GM12878 (cell line): ENCODE measurements at regions not wholly inside any gene's neighbourhood (a gene's known extent, or its start where the extent isn't known, plus 50 kb on each side); places are given as distances from the start of the nearest gene placed in this dataset.

ENCODE experiments used
- ATAC-seq: fragments of 200-7000 bp; cut with Tn5 transposase; 3 replicates; pipeline ENCODE4 v1.9.1; 2020; ENCODE audit warnings: mild to moderate bottlenecking, moderate library complexity
- BruUV-seq: library from RNA; stranded (reverse); fragments of 400-500 nt; replicated peaks from 2 replicates; lab custom pipeline; 2021; lab: Mats Ljungman, UMichigan
- CTCF ChIA-PET: fragments of 300-600 bp; sonication (Branson Sonifier 250); formaldehyde crosslinking; extraction: SDS; loops from one replicate; lab custom pipeline; 2021; ENCODE audit warnings: inconsistent platforms; lab: Yijun Ruan, JAX
- POLR2A ChIA-PET: fragments of 350-600 bp; formaldehyde crosslinking; extraction: SDS; loops from one replicate; lab custom pipeline; 2021; ENCODE audit warnings: inconsistent platforms; lab: Charles Lee
- RAD21 ChIA-PET: fragments of 300-600 bp; sonication (Branson Sonifier 250); formaldehyde crosslinking; loops from one replicate; lab custom pipeline; 2023; ENCODE audit warnings: antibody characterized with exemption; ENCODE audit not compliant: unreplicated experiment; lab: Charles Lee
- SMC1A ChIA-PET: fragments of 300-600 bp; sonication (Branson Sonifier 250); formaldehyde crosslinking; loops from one replicate; lab custom pipeline; 2023; ENCODE audit not compliant: unreplicated experiment, uncharacterized antibody; lab: Charles Lee
- DNase-seq: peaks from one replicate; pipeline ENCODE4 v3.0.0-alpha.2; 2011; ENCODE audit warnings: low read depth, low spot score
- FAIRE-seq: peaks from 3 replicates; lab custom pipeline; 2011; peaks lifted over from hg19 to GRCh38; lab: Jason Lieb, UNC
- H2AFZ ChIP-seq: 2 replicates; pipeline ENCODE4 v1.6.0; 2011; ENCODE audit warnings: low read depth, low read length, control low read depth; ENCODE audit not compliant: control insufficient read depth
- H3K27ac ChIP-seq: 2 replicates; pipeline ENCODE4 v1.5.1; 2011; ENCODE audit warnings: control low read depth; ENCODE audit not compliant: control insufficient read depth, insufficient read depth
- H3K27me3 ChIP-seq, 2 experiments: replicated peaks in 1 of 2; 2 replicates each; pipeline versions ENCODE4 v1.6.0 to v1.6.1; 2011; ENCODE audit warnings: low read length in 1 of 2; ENCODE audit not compliant: control insufficient read depth in 2 of 2, insufficient read depth in 2 of 2
- H3K36me3 ChIP-seq, 2 experiments: 2 replicates each; pipeline ENCODE4 v1.5.1; 2011; ENCODE audit warnings: low read length in 1 of 2; ENCODE audit not compliant: control insufficient read depth in 2 of 2, insufficient read depth in 2 of 2
- H3K4me1 ChIP-seq: 2 replicates; pipeline ENCODE4 v1.6.1; 2011; ENCODE audit warnings: mild to moderate bottlenecking, low read length, moderate library complexity, mixed read lengths; ENCODE audit not compliant: control insufficient read depth, insufficient read depth
- H3K4me2 ChIP-seq: 2 replicates; pipeline ENCODE4 v1.6.0; 2011; ENCODE audit warnings: control low read depth; ENCODE audit not compliant: control insufficient read depth, insufficient read depth
- H3K4me3 ChIP-seq: fragments of 200-600 bp; sonication (generic); 2 replicates; pipeline ENCODE4 v1.5.1; 2016
- H3K79me2 ChIP-seq: 2 replicates; pipeline ENCODE4 v1.6.0; 2011; ENCODE audit warnings: low read length; ENCODE audit not compliant: control insufficient read depth, insufficient read depth
- H3K9ac ChIP-seq: 2 replicates; pipeline ENCODE4 v1.8.0; 2011; ENCODE audit warnings: low read length, control low read depth, mixed read lengths; ENCODE audit not compliant: control insufficient read depth, insufficient read depth
- H3K9me3 ChIP-seq: replicated peaks from 3 replicates; pipeline ENCODE4 v1.5.1; 2011; ENCODE audit warnings: mild to moderate bottlenecking, low read length; ENCODE audit not compliant: control insufficient read depth, insufficient read depth
- H4K20me1 ChIP-seq: 2 replicates; pipeline ENCODE4 v1.6.0; 2011; ENCODE audit not compliant: control insufficient read depth, insufficient read depth
- NKRF ChIP-seq: fragments of 450-650 bp; conservative IDR thresholded peaks from 2 replicates; pipeline ENCODE4 v1.6.1; 2017; ENCODE audit warnings: mild to moderate bottlenecking, moderate library complexity
- REST ChIP-seq: IDR thresholded peaks from 2 replicates; pipeline ENCODE4 v1.6.1; 2012; ENCODE audit warnings: mild to moderate bottlenecking, low read depth, low read length
- SPI1 ChIP-seq: IDR thresholded peaks from 2 replicates; pipeline ENCODE4 v1.6.1; 2011; ENCODE audit warnings: low read depth, mild to moderate bottlenecking, low read length, moderate library complexity, borderline replicate concordance; ENCODE audit not compliant: insufficient read depth
- SUZ12 ChIP-seq: fragments of 200-600 bp; sonication (generic); IDR thresholded peaks from one replicate; pipeline ENCODE4 v1.6.1; 2018; ENCODE audit warnings: antibody characterized with exemption, mild to moderate bottlenecking; ENCODE audit not compliant: unreplicated experiment
- ZBED1 ChIP-seq: IDR thresholded peaks from 2 replicates; pipeline ENCODE4 v1.6.1; 2016; ENCODE audit warnings: borderline replicate concordance
- ZNF687 ChIP-seq: fragments of 450-650 bp; IDR thresholded peaks from 2 replicates; pipeline ENCODE4 v1.6.1; 2017; ENCODE audit warnings: mild to moderate bottlenecking, moderate library complexity
- WGBS: methylation state at CpG from one replicate; pipeline ENCODE4 v1.1.6; 2016; ENCODE audit warnings: low lambda C conversion rate; ENCODE audit not compliant: insufficient replicate concordance, insufficient coverage; ENCODE audit errors: missing lambda C conversion rate; 5-methylcytosine and 5-hydroxymethylcytosine counted together
- in situ Hi-C: fragments of 300-500 bp; cut with MboI; formaldehyde crosslinking; loops from 9 replicates; pipeline ENCODE4 v1.14.3; 2018; ENCODE audit warnings: mixed read lengths
- intact Hi-C: fragments of 100-400 bp; cut with micrococcal nuclease; formaldehyde crosslinking; loops from one replicate; pipeline ENCODE4 v1.14.2; 2022; ENCODE audit not compliant: unreplicated experiment

GRCh38 chr7:68642727-68643126, 955.5 kb upstream of the AUTS2 start:
- SMC1A ChIA-PET, result interaction anchor here (0.6 kb wide), 1 partner anchor 249 kb away, joined by 3 read pairs; no protein-coding TSS in a partner anchor
- Histone ChIP-seq H3K4me2 (no peak overlapping the region), H3K9ac (no peak overlapping the region), H3K4me1 (no peaks in the 10 kb centered on the region)
- BruUV-seq, result no TSS peak
- POLR2A ChIA-PET, result no interaction called here
- TF ChIP-seq ZBED1 (no peak), NKRF (no peak), REST (no peak), ZNF687 (no peak), SUZ12 (no peak), SPI1 (no peak)
- TF ChIP-seq, all 136 proteins: peak for 0
- CTCF ChIA-PET, result no interaction called here
- H3K9me3 ChIP-seq, result no peaks in the 10 kb centered on the region
- WGBS, result 48% methylated on average over 3 of the region's 3 CpGs
- DNase-seq, result no peak
- RAD21 ChIA-PET, result no interaction called here
- FAIRE-seq, result no peak
- no peaks in the 10 kb centered on the region for H3K79me2 ChIP-seq
- H2AFZ ChIP-seq, result no peak overlapping the region
- H3K27me3 ChIP-seq, result no peaks in the 10 kb centered on the region
- ATAC-seq, result no peak
- intact Hi-C loops (no loop called here), in situ Hi-C loops (no loop called here)
- H4K20me1 ChIP-seq, result no peaks in the 10 kb centered on the region
- no peaks in the 10 kb centered on the region for H3K36me3 ChIP-seq
- H3K27ac ChIP-seq, result no peak overlapping the region
- no peak overlapping the region for H3K4me3 ChIP-seq
